OCI-LY3 (cell line): ENCODE measurements at regions not wholly inside any gene's neighbourhood (a gene's known extent, or its start where the extent isn't known, plus 50 kb on each side); places are given as distances from the start of the nearest gene placed in this dataset.

Experiments
- H2AFZ ChIP-seq: fragments of 200-600, 300-600 bp; shearing (Covaris generic); 2 replicates; pipeline ENCODE4 v1.6.0; 2014; ENCODE audit warnings: antibody characterized with exemption, low read depth, low read length
- H3K27ac ChIP-seq: fragments of 200-600, 300-600 bp; sonication (generic); 2 replicates; pipeline ENCODE4 v1.5.1; 2014; ENCODE audit warnings: mild to moderate bottlenecking, low read length, moderate library complexity, mixed read lengths
- H3K27me3 ChIP-seq: fragments of 200-600, 300-600 bp; sonication (generic); 2 replicates; pipeline ENCODE4 v1.6.1; 2014; ENCODE audit warnings: low read depth, low read length, mixed read lengths
- H3K36me3 ChIP-seq: fragments of 200-600, 300-600 bp; sonication (generic); replicated peaks from 2 replicates; pipeline ENCODE3; 2014; ENCODE audit warnings: low read depth, low read length, mixed read lengths
- H3K4me1 ChIP-seq: fragments of 300-600, 200-600 bp; sonication (generic); 2 replicates; pipeline ENCODE4 v1.6.1; 2014; ENCODE audit warnings: low read length, mixed read lengths
- H3K4me2 ChIP-seq: fragments of 200-600, 300-600 bp; sonication (generic); 2 replicates; pipeline ENCODE4 v1.6.1; 2014; ENCODE audit warnings: low read length, mixed read lengths
- H3K4me3 ChIP-seq: fragments of 300-600, 200-600 bp; sonication (generic); 2 replicates; pipeline ENCODE4 v1.5.1; 2014; ENCODE audit warnings: antibody characterized with exemption, mild to moderate bottlenecking, low read length, moderate library complexity
- H3K79me2 ChIP-seq: fragments of 300-600, 200-600 bp; shearing (Covaris generic); 2 replicates; pipeline ENCODE4 v1.6.1; 2014; ENCODE audit warnings: mild to moderate bottlenecking, low read length, mixed read lengths
- H3K9ac ChIP-seq: fragments of 300-600, 200-600 bp; shearing (Covaris generic); 2 replicates; pipeline ENCODE4 v1.6.0; 2014; ENCODE audit warnings: mild to moderate bottlenecking, low read length, moderate library complexity
- H3K9me3 ChIP-seq: fragments of 200-600, 300-600 bp; shearing (Covaris generic); 2 replicates; pipeline ENCODE4 v1.6.1; 2014; ENCODE audit warnings: low read length, mixed read lengths; ENCODE audit not compliant: insufficient read depth
- H4K20me1 ChIP-seq: fragments of 200-600, 300-600 bp; sonication (generic); 2 replicates; pipeline ENCODE4 v1.6.1; 2016; ENCODE audit warnings: low read length, mixed read lengths; ENCODE audit not compliant: insufficient read depth
- CTCF ChIP-seq: fragments of 200-600, 300-600 bp; sonication (generic); IDR thresholded peaks from 2 replicates; pipeline ENCODE4 v1.5.1; 2014; ENCODE audit warnings: antibody characterized with exemption, low read length, low read depth
- EZH2phosphoT487 ChIP-seq: fragments of 200-600 bp; shearing (Covaris generic); IDR thresholded peaks from 2 replicates; pipeline ENCODE4 v1.6.1; 2018; ENCODE audit warnings: antibody characterized with exemption, mixed run types, low read depth

- Histone ChIP-seq H3K4me1 (peaks cover 6% of the 10 kb centered on the region; the same call in 1 of the 2 replicates), H3K79me2 (no peaks in the 10 kb centered on the region), H4K20me1 (no peaks in the 10 kb centered on the region), H3K4me2 (peak overlapping the region; percentile 70), H3K9ac (peak overlapping the region; percentile 31), H3K27ac (no peak overlapping the region), H2AFZ (peak overlapping the region; percentile 88), H3K27me3 (no peaks in the 10 kb centered on the region), H3K9me3 (no peaks in the 10 kb centered on the region), H3K4me3 (peak overlapping the region; percentile 66), H3K36me3 (no peaks in the 10 kb centered on the region)
- TF ChIP-seq EZH2phosphoT487 (no peak), CTCF (peak; percentile 48)
Measured at GRCh38 chr4:149923736-149924135, 108.1 kb upstream of the IQCM start.

GRCh38 chr4:149927514-149927913, 111.9 kb upstream of the IQCM start:
- Histone ChIP-seq H2AFZ (no peak overlapping the region), H3K79me2 (no peaks in the 10 kb centered on the region), H3K9me3 (no peaks in the 10 kb centered on the region), H4K20me1 (no peaks in the 10 kb centered on the region), H3K27me3 (no peaks in the 10 kb centered on the region), H3K4me3 (no peak overlapping the region), H3K36me3 (no peaks in the 10 kb centered on the region), H3K4me1 (peaks cover 11% of the 10 kb centered on the region), H3K27ac (no peak overlapping the region), H3K9ac (no peak overlapping the region), H3K4me2 (no peak overlapping the region)
- no peak for TF ChIP-seq CTCF
- no peak for TF ChIP-seq EZH2phosphoT487

GRCh38 chr4:149928507-149928906, 112.9 kb upstream of the IQCM start:
- Histone ChIP-seq H3K27me3 (no peaks in the 10 kb centered on the region), H3K4me2 (no peak overlapping the region), H3K36me3 (no peaks in the 10 kb centered on the region), H2AFZ (no peak overlapping the region), H3K79me2 (no peaks in the 10 kb centered on the region), H4K20me1 (no peaks in the 10 kb centered on the region), H3K9me3 (no peaks in the 10 kb centered on the region), H3K9ac (no peak overlapping the region), H3K27ac (no peak overlapping the region), H3K4me3 (no peak overlapping the region), H3K4me1 (peaks cover 6% of the 10 kb centered on the region)
- no peak for TF ChIP-seq CTCF
- TF ChIP-seq EZH2phosphoT487 = no peak

- H3K4me2 ChIP-seq = no peak overlapping the region
- H3K9me3 ChIP-seq = no peaks in the 10 kb centered on the region
- peaks cover 5% of the 10 kb centered on the region for H3K4me1 ChIP-seq
- H4K20me1 ChIP-seq = no peaks in the 10 kb centered on the region
- TF ChIP-seq EZH2phosphoT487 (no peak), CTCF (no peak)
- H2AFZ ChIP-seq = no peak overlapping the region
- no peak overlapping the region for H3K27ac ChIP-seq
- no peak overlapping the region for H3K9ac ChIP-seq
- no peak overlapping the region for H3K4me3 ChIP-seq
- H3K27me3 ChIP-seq = no peaks in the 10 kb centered on the region
- no peaks in the 10 kb centered on the region for H3K79me2 ChIP-seq
- no peaks in the 10 kb centered on the region for H3K36me3 ChIP-seq
Measured at GRCh38 chr4:149931431-149931830, 115.8 kb upstream of the IQCM start.
